ACC112 (cell line): ENCODE measurements at regions not wholly inside any gene's neighbourhood (a gene's known extent, or its start where the extent isn't known, plus 50 kb on each side); places are given as distances from the start of the nearest gene placed in this dataset.
"Not testable (repeated sequence)": the region's sequence is repeated elsewhere in the genome, so short reads cannot be mapped to it uniquely, and the experiment has no call there.

ENCODE experiments used
- H2AFZ ChIP-seq: fragments of 200-600 bp; sonication (generic); one replicate; pipeline ENCODE4 v1.6.0; 2017; ENCODE audit warnings: antibody characterized with exemption, low read length; ENCODE audit not compliant: unreplicated experiment
- H3K27ac ChIP-seq: fragments of 200-600 bp; sonication (generic); 2 replicates; pipeline ENCODE4 v1.5.1; 2014; ENCODE audit warnings: low read depth, mild to moderate bottlenecking, antibody characterized with exemption, low read length, moderate library complexity
- H3K27me3 ChIP-seq: fragments of 200-600 bp; sonication (generic); 2 replicates; pipeline ENCODE4 v1.6.1; 2014; ENCODE audit warnings: mild to moderate bottlenecking, antibody characterized with exemption, low read length, moderate library complexity, mixed read lengths; ENCODE audit not compliant: insufficient read depth
- H3K36me3 ChIP-seq: fragments of 200-600 bp; sonication (generic); 2 replicates; pipeline ENCODE4 v1.6.1; 2016; ENCODE audit warnings: mild to moderate bottlenecking, antibody characterized with exemption, low read length, moderate library complexity, mixed read lengths; ENCODE audit not compliant: insufficient read depth
- H3K4me1 ChIP-seq: fragments of 200-600 bp; sonication (generic); one replicate; pipeline ENCODE4 v1.6.1; 2016; ENCODE audit warnings: low read length, mixed read lengths; ENCODE audit not compliant: insufficient read depth, unreplicated experiment, control insufficient read depth
- H3K4me3 ChIP-seq: fragments of 200-600 bp; sonication (generic); 2 replicates; pipeline ENCODE4 v1.5.1; 2014; ENCODE audit warnings: mild to moderate bottlenecking, low read depth, low read length
- H3K79me2 ChIP-seq: fragments of 200-600 bp; sonication (generic); one replicate; pipeline ENCODE4 v1.6.0; 2016; ENCODE audit warnings: low read length; ENCODE audit not compliant: control insufficient read depth, unreplicated experiment, insufficient read depth

DNA sequence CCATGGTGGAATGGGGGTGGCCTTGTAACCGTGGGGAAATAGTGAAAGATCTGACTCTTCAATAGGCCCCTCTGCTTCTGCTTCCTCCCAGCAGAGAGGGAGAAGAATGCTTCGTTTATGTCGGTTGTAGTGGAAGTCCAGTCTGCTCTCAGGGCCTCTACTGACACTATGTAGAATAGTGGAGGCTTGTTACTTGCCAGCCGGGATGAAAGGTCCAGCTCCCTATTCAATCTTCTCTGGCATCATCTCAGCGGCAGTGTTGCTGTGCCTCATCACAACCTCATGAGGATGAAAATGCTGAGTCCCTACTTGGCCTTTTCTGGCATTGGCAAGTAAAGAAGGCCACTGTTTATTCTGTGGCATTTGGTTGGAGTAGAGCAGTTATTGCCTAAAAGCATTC is 820.9 kb upstream of the TENM4 start:
- Histone ChIP-seq H3K27me3 (0 out of 2 replicates have a peak, but pooled peaks cover 3% of the 10 kb centered on the region), H2AFZ (no peak overlapping the region), H3K4me3 (no peak overlapping the region), H3K27ac (no peak overlapping the region), H3K4me1 (no peaks in the 10 kb centered on the region), H3K36me3 (no peaks in the 10 kb centered on the region), H3K79me2 (no peaks in the 10 kb centered on the region)

DNA sequence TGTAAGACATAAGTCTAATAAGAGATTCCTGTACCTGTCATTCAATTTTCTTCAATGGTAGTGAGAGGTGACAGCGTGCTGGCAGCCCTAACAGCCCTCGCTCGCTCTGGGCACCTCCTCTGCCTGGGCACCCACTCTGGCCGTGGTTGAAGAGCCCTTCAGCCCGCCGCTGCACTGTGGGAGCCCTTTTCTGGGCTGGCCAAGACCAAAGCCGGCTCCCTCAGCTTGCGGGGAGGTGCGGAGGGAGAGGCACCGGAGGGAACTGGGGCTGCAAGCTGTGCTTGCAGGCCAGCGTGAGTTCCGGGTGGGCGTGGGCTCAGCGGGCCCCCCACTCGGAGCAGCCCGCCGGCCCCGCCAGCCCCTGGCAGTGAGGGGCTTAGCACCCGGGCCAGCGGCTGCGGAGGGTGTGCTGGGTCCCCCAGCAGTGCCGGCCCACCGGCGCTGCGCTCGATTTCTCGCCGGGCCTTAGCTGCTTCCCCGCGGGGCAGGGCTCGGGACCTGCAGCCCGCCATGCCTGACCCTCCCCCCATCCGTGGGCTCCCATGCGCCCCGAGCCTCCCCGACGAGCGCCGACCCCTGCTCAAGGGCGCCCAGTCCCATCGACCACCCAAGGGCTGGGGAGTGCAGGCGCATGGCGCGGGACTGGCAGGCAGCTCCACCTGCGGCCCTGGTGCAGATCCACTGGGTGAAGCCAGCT is 816.6 kb upstream of the TENM4 start:
- not testable (repeated sequence) for H2AFZ ChIP-seq, H3K36me3 ChIP-seq, H3K4me3 ChIP-seq, H3K27ac ChIP-seq, H3K79me2 ChIP-seq, H3K27me3 ChIP-seq, H3K4me1 ChIP-seq

DNA sequence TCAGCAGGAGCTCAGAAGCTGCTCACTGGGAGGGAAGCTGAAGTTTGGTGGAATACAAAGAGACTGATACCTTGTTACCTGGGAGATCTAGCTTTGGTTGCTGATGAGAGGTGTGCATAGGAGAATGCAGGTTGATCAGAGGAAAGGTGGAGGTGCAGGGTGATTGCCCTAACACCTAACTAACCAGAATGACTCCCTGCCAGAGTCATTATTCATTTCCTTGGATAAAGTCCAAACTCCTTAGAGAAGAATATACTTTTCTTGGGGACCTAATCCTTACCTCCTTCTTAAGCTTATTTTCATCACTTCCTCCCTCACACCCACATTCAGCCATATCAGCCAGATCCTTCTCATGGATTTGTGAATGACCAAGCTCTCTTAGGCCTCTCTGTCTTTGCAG is 814.2 kb upstream of the TENM4 start:
- Histone ChIP-seq H3K27ac (no peak overlapping the region), H3K79me2 (no peaks in the 10 kb centered on the region), H3K4me3 (no peak overlapping the region), H3K27me3 (peaks cover 8% of the 10 kb centered on the region; the same call in 1 of the 2 replicates), H2AFZ (no peak overlapping the region), H3K4me1 (no peaks in the 10 kb centered on the region), H3K36me3 (no peaks in the 10 kb centered on the region)

DNA sequence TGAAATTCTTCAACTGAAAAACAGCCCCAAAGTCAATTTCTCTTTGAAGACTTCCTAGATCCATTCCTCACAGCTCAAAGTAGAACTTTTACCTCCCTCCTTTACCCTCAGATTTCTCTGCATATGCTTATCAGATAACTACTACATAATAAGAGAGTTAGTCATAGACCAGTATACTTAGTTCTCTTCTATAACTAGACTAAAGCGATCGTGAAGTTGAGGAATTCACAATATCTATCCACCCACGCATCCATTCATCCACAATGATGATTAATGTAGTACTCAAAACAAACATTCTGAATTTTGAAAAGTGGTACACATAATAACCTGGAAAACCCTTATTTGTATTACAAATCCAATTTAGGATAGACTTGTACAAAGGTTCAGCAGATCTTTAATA is 800.9 kb upstream of the TENM4 start:
- Histone ChIP-seq H3K36me3 (no peaks in the 10 kb centered on the region), H3K27ac (no peak overlapping the region), H3K27me3 (no peaks in the 10 kb centered on the region), H3K4me1 (no peaks in the 10 kb centered on the region), H3K4me3 (no peak overlapping the region), H3K79me2 (no peaks in the 10 kb centered on the region), H2AFZ (no peak overlapping the region)

DNA sequence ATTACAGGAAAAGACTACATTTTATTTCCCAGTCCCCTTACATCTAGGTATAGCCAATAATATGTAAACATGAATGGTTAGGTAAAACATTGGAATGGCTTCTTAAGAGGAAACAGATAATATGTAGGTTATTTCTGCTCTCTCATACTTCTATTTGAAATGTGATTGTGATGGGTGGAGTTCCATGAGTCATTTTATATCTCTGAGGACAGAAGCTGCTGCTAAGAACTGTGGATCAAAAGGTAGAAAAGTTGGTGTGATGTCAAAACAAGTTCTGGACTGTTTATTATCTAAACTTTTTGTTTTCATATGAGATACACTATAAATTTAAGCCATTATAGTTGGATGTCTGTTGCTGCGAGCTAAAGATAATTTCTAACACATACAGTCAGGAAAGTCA is 799.4 kb upstream of the TENM4 start:
- Histone ChIP-seq H3K36me3 (no peaks in the 10 kb centered on the region), H3K4me3 (no peak overlapping the region), H3K4me1 (no peaks in the 10 kb centered on the region), H3K27ac (no peak overlapping the region), H3K27me3 (no peaks in the 10 kb centered on the region), H2AFZ (no peak overlapping the region), H3K79me2 (no peaks in the 10 kb centered on the region)

DNA sequence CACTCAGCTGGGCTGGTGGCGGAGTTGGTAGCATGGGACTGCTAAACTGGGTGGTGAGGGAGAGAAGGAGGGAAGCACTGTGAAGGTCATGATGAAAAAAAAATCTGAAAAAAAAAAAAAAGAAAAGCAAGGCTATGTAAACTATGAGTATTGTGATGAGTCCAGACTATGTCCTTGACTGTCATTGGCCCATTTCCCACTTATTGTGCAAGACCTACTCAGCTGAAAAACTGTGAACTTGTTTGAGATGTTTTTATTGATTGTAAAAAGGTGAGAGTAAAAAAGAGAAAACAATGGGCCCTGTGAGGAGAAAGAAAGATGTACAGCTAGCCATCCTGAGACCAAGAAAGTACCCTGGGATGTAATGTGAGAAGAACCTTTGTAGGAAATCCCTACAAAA is 798.4 kb upstream of the TENM4 start:
- no peak overlapping the region for H3K4me3 ChIP-seq
- no peaks in the 10 kb centered on the region for H3K36me3 ChIP-seq
- no peaks in the 10 kb centered on the region for H3K27me3 ChIP-seq
- no peaks in the 10 kb centered on the region for H3K79me2 ChIP-seq
- no peaks in the 10 kb centered on the region for H3K4me1 ChIP-seq
- H2AFZ ChIP-seq: no peak overlapping the region
- no peak overlapping the region for H3K27ac ChIP-seq

DNA sequence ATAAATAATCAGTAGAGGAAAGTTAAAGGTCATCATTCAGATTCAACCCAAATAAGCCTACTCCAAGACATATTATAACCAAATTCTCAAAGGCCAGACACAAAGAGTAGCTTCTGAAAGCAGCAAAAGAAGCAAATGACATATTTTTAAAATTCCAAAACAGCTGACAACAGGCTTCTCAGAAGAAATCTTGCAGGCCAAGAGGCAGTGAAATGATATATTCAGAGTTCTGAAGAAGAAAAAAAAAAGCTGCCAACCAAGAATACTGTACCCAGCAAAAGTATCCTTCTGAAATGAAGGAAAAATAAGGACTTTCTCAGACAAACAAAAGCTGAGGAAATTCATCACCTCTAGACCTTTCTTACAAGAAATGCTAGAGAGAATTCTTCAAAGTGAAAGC is 787.1 kb upstream of the TENM4 start:
- H2AFZ ChIP-seq: no peak overlapping the region
- no peaks in the 10 kb centered on the region for H3K36me3 ChIP-seq
- no peaks in the 10 kb centered on the region for H3K4me1 ChIP-seq
- H3K4me3 ChIP-seq: no peak overlapping the region
- H3K27ac ChIP-seq: no peak overlapping the region
- H3K79me2 ChIP-seq: no peaks in the 10 kb centered on the region
- H3K27me3 ChIP-seq: no peaks in the 10 kb centered on the region

DNA sequence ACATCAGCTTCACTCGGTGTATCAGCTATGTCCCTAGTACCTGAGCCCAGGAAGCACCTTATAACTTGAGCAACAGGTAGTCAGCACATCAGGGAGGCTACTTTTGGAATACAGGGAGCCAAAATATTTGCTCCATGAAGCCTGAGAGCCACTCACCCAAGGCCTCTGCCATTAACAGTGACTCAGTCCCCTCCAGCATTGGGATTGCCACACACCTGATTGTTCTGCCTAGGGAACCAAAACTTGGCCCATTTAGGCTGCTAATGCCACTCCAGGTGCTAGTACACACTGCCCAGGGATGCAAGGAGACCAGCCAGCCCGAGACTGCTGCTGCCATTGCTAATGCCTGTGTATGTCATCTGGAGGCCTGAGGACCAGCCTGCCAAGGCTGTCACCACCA is 773.6 kb upstream of the TENM4 start:
- Histone ChIP-seq H3K36me3 (no peaks in the 10 kb centered on the region), H3K4me1 (no peaks in the 10 kb centered on the region), H3K4me3 (no peak overlapping the region), H3K27ac (no peak overlapping the region), H3K27me3 (no peaks in the 10 kb centered on the region; the same call in 1 of the 2 replicates), H3K79me2 (no peaks in the 10 kb centered on the region), H2AFZ (no peak overlapping the region)

DNA sequence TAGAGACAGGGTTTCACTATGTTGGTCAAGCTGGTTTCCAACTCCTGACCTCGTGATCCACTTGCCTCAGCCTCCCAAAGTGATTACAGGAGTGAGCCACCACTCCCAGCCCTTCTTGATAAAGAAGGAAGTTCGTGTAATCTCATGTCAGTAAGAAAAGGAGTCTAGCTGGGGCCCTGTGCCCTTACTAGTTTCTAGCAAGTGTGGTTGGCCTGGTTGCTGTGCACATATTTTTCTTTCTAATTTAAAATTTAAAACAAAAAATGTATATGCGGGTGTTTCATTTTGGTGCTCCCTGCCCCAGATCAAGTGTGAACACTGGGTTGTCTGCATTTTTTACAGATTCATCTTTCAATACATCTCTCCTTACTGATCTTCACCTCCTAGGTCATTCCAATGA is 770.8 kb upstream of the TENM4 start:
- Histone ChIP-seq H3K79me2 (no peaks in the 10 kb centered on the region), H3K27ac (no peak overlapping the region), H3K4me3 (no peak overlapping the region), H3K36me3 (no peaks in the 10 kb centered on the region), H3K27me3 (no peaks in the 10 kb centered on the region), H2AFZ (no peak overlapping the region), H3K4me1 (no peaks in the 10 kb centered on the region)

DNA sequence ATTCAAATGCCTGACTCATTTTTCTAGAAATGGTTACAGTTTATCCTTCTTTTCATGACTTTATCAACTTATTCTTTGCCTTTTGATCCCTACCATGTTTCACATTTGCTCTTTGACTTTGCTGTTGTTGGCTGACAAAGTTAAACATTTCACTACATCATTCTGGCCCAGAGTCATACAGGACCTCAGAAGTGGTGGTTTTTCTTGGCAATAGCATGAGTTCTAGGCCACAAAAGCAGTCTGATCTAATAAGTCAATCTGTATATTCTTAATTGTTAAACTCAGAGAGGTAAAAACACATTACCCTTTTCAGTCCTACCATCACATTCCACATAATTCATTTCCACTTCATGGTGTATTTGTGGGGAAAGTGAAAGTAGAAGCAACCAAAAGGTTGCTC is 763.2 kb upstream of the TENM4 start:
- Histone ChIP-seq H2AFZ (no peak overlapping the region), H3K27me3 (no peaks in the 10 kb centered on the region), H3K4me3 (no peak overlapping the region), H3K36me3 (no peaks in the 10 kb centered on the region), H3K4me1 (no peaks in the 10 kb centered on the region), H3K79me2 (no peaks in the 10 kb centered on the region), H3K27ac (no peak overlapping the region)

DNA sequence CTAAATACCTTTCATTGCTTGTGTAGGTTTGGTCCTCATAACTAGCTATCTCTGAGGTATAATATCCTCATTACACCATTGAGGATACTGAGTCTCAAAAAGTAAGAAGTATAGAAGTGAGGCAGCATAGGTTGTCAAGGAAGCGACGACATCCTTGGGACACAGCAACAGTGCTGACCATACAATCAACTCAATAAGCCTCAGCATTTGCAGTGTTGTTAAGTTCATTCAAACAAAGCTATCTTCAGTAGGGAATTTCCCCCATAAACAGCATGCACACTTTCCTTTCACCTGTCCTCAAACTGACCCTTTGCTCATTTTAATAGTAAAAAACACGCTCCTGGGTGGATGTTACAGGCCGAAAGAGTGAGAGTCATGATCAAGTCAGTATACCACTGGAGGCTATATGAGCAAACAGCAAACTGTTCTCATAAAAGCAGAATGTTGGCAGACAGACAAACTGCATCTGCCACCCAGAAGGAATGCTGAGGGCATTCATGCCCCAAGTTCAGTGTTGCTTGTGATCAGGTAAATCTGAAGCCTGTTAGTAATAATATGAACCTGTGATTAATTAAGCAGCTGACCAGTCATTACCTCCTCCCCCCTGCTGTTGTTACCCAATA is 756.2 kb upstream of the TENM4 start:
- no peaks in the 10 kb centered on the region for H3K79me2 ChIP-seq
- no peak overlapping the region for H2AFZ ChIP-seq
- no peaks in the 10 kb centered on the region for H3K4me1 ChIP-seq
- H3K36me3 ChIP-seq: no peaks in the 10 kb centered on the region
- H3K4me3 ChIP-seq: no peak overlapping the region
- no peak overlapping the region for H3K27ac ChIP-seq
- H3K27me3 ChIP-seq: peaks cover 14% of the 10 kb centered on the region; the same call in 1 of the 2 replicates
